Loucy (cell line): ENCODE measurements at regions not wholly inside any gene's neighbourhood (a gene's known extent, or its start where the extent isn't known, plus 50 kb on each side); places are given as distances from the start of the nearest gene placed in this dataset.

ENCODE experiments used
- H2AFZ ChIP-seq: fragments of 200-600 bp; sonication (generic); 2 replicates; pipeline ENCODE4 v1.6.0; 2016; ENCODE audit warnings: antibody characterized with exemption, mild to moderate bottlenecking, low read length, moderate library complexity
- H3F3A ChIP-seq: fragments of 200-600 bp; 2 replicates; pipeline ENCODE4 v1.6.0; 2016; ENCODE audit warnings: antibody characterized with exemption, low read depth, mild to moderate bottlenecking
- H3K27me3 ChIP-seq: fragments of 200-600 bp; sonication (generic); 2 replicates; pipeline ENCODE4 v1.6.1; 2014; ENCODE audit warnings: low read length, mild to moderate bottlenecking; ENCODE audit not compliant: insufficient read depth, poor library complexity, severe bottlenecking
- H3K36me3 ChIP-seq: fragments of 200-600 bp; sonication (generic); 2 replicates; pipeline ENCODE4 v1.6.1; 2016; ENCODE audit warnings: low read length; ENCODE audit not compliant: insufficient read depth
- H3K4me1 ChIP-seq: fragments of 200-600 bp; sonication (generic); 2 replicates; pipeline ENCODE4 v1.5.1; 2014; ENCODE audit warnings: low read length, mild to moderate bottlenecking; ENCODE audit not compliant: insufficient read depth, poor library complexity, severe bottlenecking
- H3K4me2 ChIP-seq: fragments of 200-600 bp; sonication (generic); 2 replicates; pipeline ENCODE4 v1.6.0; 2014; ENCODE audit warnings: antibody characterized with exemption, low read length, low read depth, mild to moderate bottlenecking; ENCODE audit not compliant: poor library complexity, severe bottlenecking
- H3K4me3 ChIP-seq: fragments of 200-600 bp; sonication (generic); 2 replicates; pipeline ENCODE4 v1.5.1; 2014; ENCODE audit warnings: low read length, mild to moderate bottlenecking, mixed read lengths; ENCODE audit not compliant: poor library complexity, severe bottlenecking
- H3K79me2 ChIP-seq: fragments of 200-600 bp; sonication (generic); 2 replicates; pipeline ENCODE4 v1.6.1; 2014; ENCODE audit warnings: low read length; ENCODE audit not compliant: insufficient read depth
- H3K9ac ChIP-seq: fragments of 200-600 bp; sonication (generic); 2 replicates; pipeline ENCODE4 v1.6.0; 2014; ENCODE audit warnings: mild to moderate bottlenecking, low read depth, low read length, moderate library complexity; ENCODE audit not compliant: poor library complexity, severe bottlenecking
- H3K9me2 ChIP-seq: fragments of 200-600 bp; sonication (generic); replicated peaks from 2 replicates; pipeline ENCODE4 v1.6.1; 2016; ENCODE audit warnings: low read depth, low read length, mixed read lengths
- H3K9me3 ChIP-seq: fragments of 200-600 bp; sonication (generic); 2 replicates; pipeline ENCODE4 v1.6.1; 2014; ENCODE audit warnings: mild to moderate bottlenecking, antibody characterized with exemption, low read length, low read depth; ENCODE audit not compliant: insufficient read depth
- H4K20me1 ChIP-seq: fragments of 200-600 bp; sonication (generic); 2 replicates; pipeline ENCODE4 v1.6.0; 2014; ENCODE audit warnings: antibody characterized with exemption, low read length, mild to moderate bottlenecking; ENCODE audit not compliant: insufficient read depth, poor library complexity, severe bottlenecking
- EZH2phosphoT487 ChIP-seq: fragments of 200-600 bp; IDR thresholded peaks from 2 replicates; pipeline ENCODE4 v1.6.1; 2018; ENCODE audit warnings: antibody characterized with exemption, mild to moderate bottlenecking, moderate library complexity, borderline replicate concordance
- TF ChIP-seq, protein P1 (sequence below): fragments of 200-600 bp; sonication (generic); conservative IDR thresholded peaks from 2 replicates; pipeline ENCODE4 v1.5.1; 2014; ENCODE audit warnings: mild to moderate bottlenecking, antibody characterized with exemption, low read length

DNA sequence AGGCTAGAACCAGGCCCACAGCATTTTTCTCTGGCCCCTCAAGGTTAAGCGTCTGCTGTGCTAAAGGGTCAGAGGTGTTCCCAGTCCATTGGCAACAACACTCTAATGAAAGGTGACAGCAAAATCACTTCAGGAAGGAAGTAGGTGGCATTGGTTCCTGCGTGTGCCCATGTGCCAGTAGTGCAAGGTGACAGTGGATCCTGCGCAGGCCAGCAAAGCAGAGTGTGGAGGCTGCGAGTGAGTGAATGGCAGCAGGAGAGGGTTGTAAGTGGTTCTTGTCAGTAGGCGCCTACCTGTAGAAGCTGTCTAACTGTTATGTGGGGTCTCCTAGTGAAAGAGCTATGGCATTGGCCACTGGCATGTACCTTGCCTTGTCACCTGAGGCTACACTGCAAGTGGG, 898.2 kb upstream of the TYRP1 start:
- no peak overlapping the region for H3K4me2 ChIP-seq
- H3K27me3 ChIP-seq: no peaks in the 10 kb centered on the region
- H3K9ac ChIP-seq: no peak overlapping the region
- no peaks in the 10 kb centered on the region for H3K4me1 ChIP-seq
- H4K20me1 ChIP-seq: no peaks in the 10 kb centered on the region
- no peak overlapping the region for H3K4me3 ChIP-seq
- no peaks in the 10 kb centered on the region for H3K9me2 ChIP-seq
- no peaks in the 10 kb centered on the region for H3K9me3 ChIP-seq
- no peaks in the 10 kb centered on the region for H3F3A ChIP-seq
- no peaks in the 10 kb centered on the region for H3K79me2 ChIP-seq
- no peaks in the 10 kb centered on the region for H3K36me3 ChIP-seq
- H2AFZ ChIP-seq: no peak overlapping the region
- TF ChIP-seq EZH2phosphoT487: no peak
- TF ChIP-seq, protein P1, sequence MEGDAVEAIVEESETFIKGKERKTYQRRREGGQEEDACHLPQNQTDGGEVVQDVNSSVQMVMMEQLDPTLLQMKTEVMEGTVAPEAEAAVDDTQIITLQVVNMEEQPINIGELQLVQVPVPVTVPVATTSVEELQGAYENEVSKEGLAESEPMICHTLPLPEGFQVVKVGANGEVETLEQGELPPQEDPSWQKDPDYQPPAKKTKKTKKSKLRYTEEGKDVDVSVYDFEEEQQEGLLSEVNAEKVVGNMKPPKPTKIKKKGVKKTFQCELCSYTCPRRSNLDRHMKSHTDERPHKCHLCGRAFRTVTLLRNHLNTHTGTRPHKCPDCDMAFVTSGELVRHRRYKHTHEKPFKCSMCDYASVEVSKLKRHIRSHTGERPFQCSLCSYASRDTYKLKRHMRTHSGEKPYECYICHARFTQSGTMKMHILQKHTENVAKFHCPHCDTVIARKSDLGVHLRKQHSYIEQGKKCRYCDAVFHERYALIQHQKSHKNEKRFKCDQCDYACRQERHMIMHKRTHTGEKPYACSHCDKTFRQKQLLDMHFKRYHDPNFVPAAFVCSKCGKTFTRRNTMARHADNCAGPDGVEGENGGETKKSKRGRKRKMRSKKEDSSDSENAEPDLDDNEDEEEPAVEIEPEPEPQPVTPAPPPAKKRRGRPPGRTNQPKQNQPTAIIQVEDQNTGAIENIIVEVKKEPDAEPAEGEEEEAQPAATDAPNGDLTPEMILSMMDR: no peak

DNA sequence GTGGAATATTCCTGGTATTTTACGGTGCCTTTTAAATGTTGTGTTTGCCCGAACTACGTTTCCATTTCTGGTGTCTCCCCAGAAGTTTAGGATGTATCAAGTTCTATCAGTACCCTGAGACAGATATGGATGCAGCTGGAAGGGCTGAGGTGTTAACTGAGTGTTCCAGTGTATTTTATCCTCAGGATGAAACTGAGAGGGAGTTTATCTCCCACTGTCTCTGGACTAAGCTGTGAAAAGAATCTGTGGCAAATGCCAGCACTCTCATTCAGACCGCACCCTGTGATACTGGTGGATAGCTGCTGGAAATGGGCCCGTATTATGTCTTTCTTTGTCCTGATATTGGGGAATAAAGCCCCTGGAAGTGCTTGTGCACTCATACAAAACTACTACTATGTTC, 887.2 kb upstream of the TYRP1 start:
- Histone ChIP-seq H3K9me3 (no peaks in the 10 kb centered on the region), H2AFZ (no peak overlapping the region), H3K79me2 (no peaks in the 10 kb centered on the region), H3K36me3 (no peaks in the 10 kb centered on the region), H3K4me3 (no peak overlapping the region), H4K20me1 (no peaks in the 10 kb centered on the region), H3K9me2 (no peaks in the 10 kb centered on the region), H3K27me3 (no peaks in the 10 kb centered on the region), H3K4me2 (no peak overlapping the region), H3K9ac (no peak overlapping the region), H3F3A (no peaks in the 10 kb centered on the region), H3K4me1 (no peaks in the 10 kb centered on the region)
- TF ChIP-seq EZH2phosphoT487: no peak
- TF ChIP-seq, protein P1: no peak

DNA sequence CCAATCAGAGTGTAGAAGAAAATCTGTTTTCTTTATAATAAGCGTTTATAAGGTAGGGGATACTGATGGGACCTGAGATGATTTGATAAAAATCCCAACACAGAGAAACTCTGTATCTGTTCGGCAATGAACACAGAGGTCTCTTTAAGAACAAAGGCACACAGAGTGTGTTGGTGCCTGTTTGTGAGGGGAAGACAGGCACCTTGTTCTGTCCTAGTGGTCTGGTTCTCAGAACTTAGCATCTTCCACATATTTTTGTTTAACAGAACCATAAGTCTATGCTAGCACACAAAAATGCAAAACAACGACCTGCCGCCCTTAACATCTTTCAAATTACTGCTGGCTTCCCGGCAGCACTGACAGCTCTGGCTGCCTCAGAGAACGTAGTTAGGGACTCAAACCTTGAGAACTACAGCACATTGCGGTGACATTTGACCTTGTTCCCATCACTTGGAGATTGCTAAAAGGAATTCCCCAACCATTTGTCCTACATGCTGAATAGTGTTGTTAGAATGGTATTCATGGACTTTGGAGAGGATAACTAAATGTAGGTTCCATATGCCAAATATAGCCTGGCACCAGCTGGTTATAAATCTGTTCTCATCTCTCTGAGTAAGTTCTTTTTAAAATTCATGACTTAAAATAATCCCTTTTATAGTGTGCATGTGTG, 871.7 kb upstream of the TYRP1 start:
- TF ChIP-seq, protein P1: no peak
- TF ChIP-seq EZH2phosphoT487: no peak
- Histone ChIP-seq H3K4me2 (no peak overlapping the region), H3K9me2 (no peaks in the 10 kb centered on the region), H3K27me3 (no peaks in the 10 kb centered on the region), H4K20me1 (no peaks in the 10 kb centered on the region), H3K79me2 (no peaks in the 10 kb centered on the region), H3K4me1 (no peaks in the 10 kb centered on the region), H3K36me3 (no peaks in the 10 kb centered on the region), H3K9ac (no peak overlapping the region), H3K4me3 (no peak overlapping the region), H2AFZ (no peak overlapping the region), H3K9me3 (no peaks in the 10 kb centered on the region), H3F3A (no peaks in the 10 kb centered on the region)
